ENCODE measurements at regions not wholly inside any gene's neighbourhood (a gene's known extent, or its start where the extent isn't known, plus 50 kb on each side); places are given as distances from the start of the nearest gene placed in this dataset.

DNA sequence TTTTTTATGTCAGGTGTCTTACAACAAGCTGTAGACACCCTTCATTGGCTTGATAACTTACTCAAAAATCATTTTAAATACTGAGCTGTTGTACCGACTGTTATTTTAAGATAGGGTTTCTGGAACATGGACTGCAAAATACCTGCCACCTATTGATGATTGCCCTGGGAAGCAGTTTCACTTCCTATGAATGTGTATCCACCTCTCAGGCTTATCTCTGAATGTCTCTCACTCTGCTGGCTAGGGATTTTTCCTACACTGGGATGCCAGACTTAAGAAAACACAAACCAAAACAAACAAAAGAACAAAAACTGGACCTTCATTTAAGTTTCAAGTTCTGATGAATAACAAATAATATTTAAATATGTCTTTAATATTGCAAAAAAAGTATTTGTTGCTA, 663.7 kb downstream of the EFNB2 start:
- no peak for TF ChIP-seq CEBPB (IDR thresholded peaks at IDR 0.05)
- TF ChIP-seq, protein P1, sequence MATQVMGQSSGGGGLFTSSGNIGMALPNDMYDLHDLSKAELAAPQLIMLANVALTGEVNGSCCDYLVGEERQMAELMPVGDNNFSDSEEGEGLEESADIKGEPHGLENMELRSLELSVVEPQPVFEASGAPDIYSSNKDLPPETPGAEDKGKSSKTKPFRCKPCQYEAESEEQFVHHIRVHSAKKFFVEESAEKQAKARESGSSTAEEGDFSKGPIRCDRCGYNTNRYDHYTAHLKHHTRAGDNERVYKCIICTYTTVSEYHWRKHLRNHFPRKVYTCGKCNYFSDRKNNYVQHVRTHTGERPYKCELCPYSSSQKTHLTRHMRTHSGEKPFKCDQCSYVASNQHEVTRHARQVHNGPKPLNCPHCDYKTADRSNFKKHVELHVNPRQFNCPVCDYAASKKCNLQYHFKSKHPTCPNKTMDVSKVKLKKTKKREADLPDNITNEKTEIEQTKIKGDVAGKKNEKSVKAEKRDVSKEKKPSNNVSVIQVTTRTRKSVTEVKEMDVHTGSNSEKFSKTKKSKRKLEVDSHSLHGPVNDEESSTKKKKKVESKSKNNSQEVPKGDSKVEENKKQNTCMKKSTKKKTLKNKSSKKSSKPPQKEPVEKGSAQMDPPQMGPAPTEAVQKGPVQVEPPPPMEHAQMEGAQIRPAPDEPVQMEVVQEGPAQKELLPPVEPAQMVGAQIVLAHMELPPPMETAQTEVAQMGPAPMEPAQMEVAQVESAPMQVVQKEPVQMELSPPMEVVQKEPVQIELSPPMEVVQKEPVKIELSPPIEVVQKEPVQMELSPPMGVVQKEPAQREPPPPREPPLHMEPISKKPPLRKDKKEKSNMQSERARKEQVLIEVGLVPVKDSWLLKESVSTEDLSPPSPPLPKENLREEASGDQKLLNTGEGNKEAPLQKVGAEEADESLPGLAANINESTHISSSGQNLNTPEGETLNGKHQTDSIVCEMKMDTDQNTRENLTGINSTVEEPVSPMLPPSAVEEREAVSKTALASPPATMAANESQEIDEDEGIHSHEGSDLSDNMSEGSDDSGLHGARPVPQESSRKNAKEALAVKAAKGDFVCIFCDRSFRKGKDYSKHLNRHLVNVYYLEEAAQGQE (IDR thresholded peaks at IDR 0.05; ENCODE audit: low read depth) = no peak
- no peak for TF ChIP-seq ZBTB7A (IDR thresholded peaks at IDR 0.05; ENCODE audit: low read depth)
- TF ChIP-seq EP300 (IDR thresholded peaks at IDR 0.05; ENCODE audit: borderline replicate concordance) = no peak
- TF ChIP-seq, protein P2, sequence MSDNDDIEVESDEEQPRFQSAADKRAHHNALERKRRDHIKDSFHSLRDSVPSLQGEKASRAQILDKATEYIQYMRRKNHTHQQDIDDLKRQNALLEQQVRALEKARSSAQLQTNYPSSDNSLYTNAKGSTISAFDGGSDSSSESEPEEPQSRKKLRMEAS (IDR thresholded peaks at IDR 0.05) = no peak
- no peak for TF ChIP-seq YY1 (IDR thresholded peaks at IDR 0.05; ENCODE audit: low read depth)
- no peak for TF ChIP-seq TEAD4 (IDR thresholded peaks at IDR 0.05)
- TF ChIP-seq, protein P3, sequence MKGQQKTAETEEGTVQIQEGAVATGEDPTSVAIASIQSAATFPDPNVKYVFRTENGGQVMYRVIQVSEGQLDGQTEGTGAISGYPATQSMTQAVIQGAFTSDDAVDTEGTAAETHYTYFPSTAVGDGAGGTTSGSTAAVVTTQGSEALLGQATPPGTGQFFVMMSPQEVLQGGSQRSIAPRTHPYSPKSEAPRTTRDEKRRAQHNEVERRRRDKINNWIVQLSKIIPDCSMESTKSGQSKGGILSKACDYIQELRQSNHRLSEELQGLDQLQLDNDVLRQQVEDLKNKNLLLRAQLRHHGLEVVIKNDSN (IDR thresholded peaks at IDR 0.05) = no peak
- TF ChIP-seq FOXM1 (IDR thresholded peaks at IDR 0.05; ENCODE audit: borderline replicate concordance, low read depth) = no peak
